Nephron (organoid): ENCODE measurements at regions not wholly inside any gene's neighbourhood (a gene's known extent, or its start where the extent isn't known, plus 50 kb on each side); places are given as distances from the start of the nearest gene placed in this dataset.
"Not testable (repeated sequence)": the region's sequence is repeated elsewhere in the genome, so short reads cannot be mapped to it uniquely, and the experiment has no call there.

Experiments
- H3K27ac Mint-ChIP-seq, 3 experiments: 2 replicates each; pipeline ENCODE4 v1.8.0; 2020; ENCODE audit warnings: mixed read lengths in 3 of 3, mild to moderate bottlenecking in 2 of 3, moderate library complexity in 1 of 3
- H3K27me3 Mint-ChIP-seq: 2 replicates; pipeline ENCODE4 v1.8.0; 2021; ENCODE audit warnings: low read depth, mild to moderate bottlenecking, moderate library complexity, mixed read lengths
- H3K36me3 Mint-ChIP-seq: 2 replicates; pipeline ENCODE4 v1.8.0; 2020; ENCODE audit warnings: low read depth, mixed read lengths
- H3K4me1 Mint-ChIP-seq: 2 replicates; pipeline ENCODE4 v1.8.0; 2020; ENCODE audit warnings: mixed read lengths
- H3K4me3 Mint-ChIP-seq, 3 experiments: 2 replicates each; pipeline ENCODE4 v1.8.0; 2020; ENCODE audit warnings: mild to moderate bottlenecking in 3 of 3, mixed read lengths in 3 of 3, moderate library complexity in 2 of 3
- H3K9me3 Mint-ChIP-seq: 2 replicates; pipeline ENCODE4 v1.8.0; 2020; ENCODE audit warnings: mixed read lengths
- TF ChIP-seq, protein P1 (sequence below), 3 experiments: fragments of 200-600 bp; sonication (generic); IDR thresholded peaks; one replicate each; pipeline ENCODE4 v1.5.0; 2021; ENCODE audit warnings: antibody characterized with exemption in 3 of 3; ENCODE audit not compliant: unreplicated experiment in 3 of 3

DNA sequence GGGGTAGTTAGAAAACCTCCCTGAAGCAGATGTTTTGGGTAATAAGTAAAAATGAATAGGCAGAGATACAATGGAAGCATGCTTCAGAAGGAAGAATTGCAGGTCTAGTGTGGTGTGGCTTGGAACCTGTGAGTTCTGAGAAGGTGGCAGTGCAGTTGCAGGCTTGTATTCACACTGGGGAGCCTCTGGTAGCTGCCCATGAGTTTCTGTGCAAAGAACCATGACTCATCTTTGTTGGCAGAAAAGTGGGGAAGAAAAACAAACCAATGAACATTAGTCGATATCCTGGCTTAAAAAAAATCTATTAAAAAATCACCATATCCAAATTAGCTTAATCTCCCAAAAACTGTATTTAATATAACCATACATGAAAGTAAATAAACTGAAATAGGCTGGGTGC lies 232.6 kb downstream of the FAT3 start:
- Mint-ChIP-seq H3K4me3 (no peak overlapping the region), H3K27ac (no peak overlapping the region), H3K4me1 (peaks cover 29% of the 10 kb centered on the region), H3K36me3 (no peaks in the 10 kb centered on the region), H3K27me3 (no peaks in the 10 kb centered on the region), H3K9me3 (no peaks in the 10 kb centered on the region)
- TF ChIP-seq, protein P1, sequence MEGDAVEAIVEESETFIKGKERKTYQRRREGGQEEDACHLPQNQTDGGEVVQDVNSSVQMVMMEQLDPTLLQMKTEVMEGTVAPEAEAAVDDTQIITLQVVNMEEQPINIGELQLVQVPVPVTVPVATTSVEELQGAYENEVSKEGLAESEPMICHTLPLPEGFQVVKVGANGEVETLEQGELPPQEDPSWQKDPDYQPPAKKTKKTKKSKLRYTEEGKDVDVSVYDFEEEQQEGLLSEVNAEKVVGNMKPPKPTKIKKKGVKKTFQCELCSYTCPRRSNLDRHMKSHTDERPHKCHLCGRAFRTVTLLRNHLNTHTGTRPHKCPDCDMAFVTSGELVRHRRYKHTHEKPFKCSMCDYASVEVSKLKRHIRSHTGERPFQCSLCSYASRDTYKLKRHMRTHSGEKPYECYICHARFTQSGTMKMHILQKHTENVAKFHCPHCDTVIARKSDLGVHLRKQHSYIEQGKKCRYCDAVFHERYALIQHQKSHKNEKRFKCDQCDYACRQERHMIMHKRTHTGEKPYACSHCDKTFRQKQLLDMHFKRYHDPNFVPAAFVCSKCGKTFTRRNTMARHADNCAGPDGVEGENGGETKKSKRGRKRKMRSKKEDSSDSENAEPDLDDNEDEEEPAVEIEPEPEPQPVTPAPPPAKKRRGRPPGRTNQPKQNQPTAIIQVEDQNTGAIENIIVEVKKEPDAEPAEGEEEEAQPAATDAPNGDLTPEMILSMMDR (IDR thresholded peaks at IDR 0.05; ENCODE audit: unreplicated experiment in 3 of 3), result no peak

DNA sequence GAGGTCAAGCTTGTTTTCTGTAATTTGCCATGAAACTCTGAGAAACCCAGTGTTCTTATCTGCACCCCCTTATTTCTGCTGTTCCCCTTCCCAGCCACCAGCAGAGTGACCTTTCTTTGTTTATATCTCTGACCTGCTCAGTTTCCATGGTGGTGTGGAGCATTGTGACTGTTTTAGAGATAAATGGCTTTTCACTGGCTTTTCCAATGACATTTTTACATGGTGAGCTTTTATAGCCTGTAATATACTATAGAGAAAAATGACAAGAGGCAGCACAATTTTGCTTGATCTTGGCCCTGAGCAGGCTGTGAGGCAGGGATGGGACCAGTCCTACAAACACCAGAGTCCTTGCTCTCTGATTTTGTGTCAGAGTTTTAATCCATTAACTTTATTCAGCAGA lies 233.9 kb downstream of the FAT3 start:
- Mint-ChIP-seq H3K4me3 (no peak overlapping the region), H3K4me1 (peaks cover 29% of the 10 kb centered on the region)

DNA sequence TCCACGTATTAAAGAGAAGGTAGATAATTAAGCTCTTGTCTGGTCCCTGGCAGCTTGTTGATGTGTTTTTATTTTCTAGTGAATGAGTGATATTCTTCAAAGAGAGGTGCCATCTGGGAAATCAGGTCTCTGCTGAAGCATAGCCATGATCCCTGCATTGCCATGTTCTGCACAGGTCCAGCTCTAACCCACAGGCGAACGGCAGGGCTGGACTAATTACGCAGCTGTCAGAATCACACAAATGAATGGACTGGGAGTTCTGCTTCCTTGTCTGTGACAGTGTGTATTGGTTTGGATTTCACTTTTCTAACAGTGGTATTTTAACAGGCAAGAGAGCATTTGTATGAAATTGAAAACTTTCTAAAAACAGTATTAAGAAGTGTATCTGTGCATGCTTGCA lies 235.6 kb downstream of the FAT3 start:
- no peaks in the 10 kb centered on the region for H3K9me3 Mint-ChIP-seq
- H3K4me1 Mint-ChIP-seq, result peaks cover 19% of the 10 kb centered on the region
- no peaks in the 10 kb centered on the region for H3K27me3 Mint-ChIP-seq
- H3K27ac Mint-ChIP-seq, result peak overlapping the region; percentile 3 to 24 (median 7)
- TF ChIP-seq, protein P1 (IDR thresholded peaks at IDR 0.05; ENCODE audit: unreplicated experiment in 3 of 3), result no peak
- no peaks in the 10 kb centered on the region for H3K36me3 Mint-ChIP-seq
- no peak overlapping the region for H3K4me3 Mint-ChIP-seq

More for the DNA sequence above, 233.9 kb downstream of the FAT3 start:
- Mint-ChIP-seq H3K27ac (no peak overlapping the region), H3K27me3 (no peaks in the 10 kb centered on the region), H3K9me3 (no peaks in the 10 kb centered on the region), H3K36me3 (no peaks in the 10 kb centered on the region)
- TF ChIP-seq, protein P1 (IDR thresholded peaks at IDR 0.05; ENCODE audit: unreplicated experiment in 3 of 3), result no peak

DNA sequence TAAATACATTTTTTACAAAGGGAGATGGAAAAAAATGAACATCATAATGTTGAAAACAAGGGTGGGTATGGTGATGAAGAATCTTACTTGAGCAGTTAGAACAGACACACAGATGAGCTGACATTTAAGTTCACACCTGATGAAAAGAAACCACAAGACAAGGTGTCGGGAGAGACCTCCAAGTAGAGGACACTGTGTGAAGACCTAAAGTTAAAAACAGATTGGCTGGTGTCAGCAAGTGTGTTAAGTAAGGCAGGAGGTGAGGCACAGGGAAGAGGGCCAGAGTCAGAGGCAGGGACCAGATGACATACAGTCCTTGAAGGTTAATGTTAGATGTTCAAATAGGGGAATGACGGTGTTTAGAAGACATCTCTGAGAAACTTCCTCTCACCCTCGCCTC lies 236.8 kb downstream of the FAT3 start:
- no peak overlapping the region for H3K27ac Mint-ChIP-seq
- H3K9me3 Mint-ChIP-seq, result no peaks in the 10 kb centered on the region
- no peak overlapping the region for H3K4me3 Mint-ChIP-seq
- peaks cover 15% of the 10 kb centered on the region for H3K4me1 Mint-ChIP-seq
- H3K36me3 Mint-ChIP-seq, result no peaks in the 10 kb centered on the region
- H3K27me3 Mint-ChIP-seq, result no peaks in the 10 kb centered on the region
- TF ChIP-seq, protein P1 (IDR thresholded peaks at IDR 0.05; ENCODE audit: unreplicated experiment in 3 of 3), result no peak

DNA sequence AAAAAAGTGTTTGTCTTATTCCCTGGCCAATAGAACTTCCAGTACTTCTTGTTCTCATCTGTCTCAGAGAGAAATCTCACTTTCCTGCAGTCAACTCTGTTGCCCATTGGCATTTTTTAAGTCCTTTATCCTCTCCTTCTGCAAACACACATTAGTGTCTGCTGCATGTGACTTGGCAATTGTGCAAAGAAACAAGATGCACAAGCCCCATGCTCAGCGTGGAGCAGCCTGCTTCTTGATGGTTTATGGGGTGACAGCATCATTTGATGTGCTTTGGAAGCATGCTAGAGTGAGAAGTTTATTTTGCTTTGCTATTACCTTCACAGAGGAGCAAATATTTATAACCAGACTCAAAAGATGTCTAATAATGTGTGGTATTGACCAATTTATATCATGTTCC lies 238.2 kb downstream of the FAT3 start:
- H3K9me3 Mint-ChIP-seq, result no peaks in the 10 kb centered on the region
- no peaks in the 10 kb centered on the region for H3K36me3 Mint-ChIP-seq
- H3K4me1 Mint-ChIP-seq, result peaks cover 15% of the 10 kb centered on the region
- TF ChIP-seq, protein P1 (IDR thresholded peaks at IDR 0.05; ENCODE audit: unreplicated experiment in 3 of 3), result no peak
- no peak overlapping the region for H3K4me3 Mint-ChIP-seq
- no peaks in the 10 kb centered on the region for H3K27me3 Mint-ChIP-seq
- no peak overlapping the region for H3K27ac Mint-ChIP-seq

DNA sequence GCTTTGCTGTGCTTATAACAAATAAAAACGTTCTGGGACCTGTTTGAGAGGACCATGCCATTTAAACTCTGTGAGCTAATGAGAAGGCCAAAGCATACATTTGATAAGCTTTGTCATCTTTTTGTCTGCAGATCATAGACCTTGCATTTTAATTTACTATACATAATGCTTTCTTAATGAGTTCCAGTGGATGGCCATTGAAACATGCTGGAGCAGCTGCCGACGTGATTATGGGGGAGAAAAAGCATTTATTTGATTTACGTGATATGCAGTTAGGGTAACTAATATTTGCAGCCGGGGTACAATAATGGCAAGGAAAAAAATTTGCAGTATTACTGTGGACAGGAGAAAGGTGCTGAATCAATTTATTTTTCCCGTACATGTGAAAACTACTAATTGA lies 240.2 kb downstream of the FAT3 start:
- Mint-ChIP-seq H3K4me1 (peaks cover 6% of the 10 kb centered on the region), H3K27me3 (no peaks in the 10 kb centered on the region), H3K27ac (no peak overlapping the region), H3K36me3 (no peaks in the 10 kb centered on the region), H3K9me3 (no peaks in the 10 kb centered on the region), H3K4me3 (no peak overlapping the region)
- TF ChIP-seq, protein P1 (IDR thresholded peaks at IDR 0.05; ENCODE audit: unreplicated experiment in 3 of 3), result no peak

DNA sequence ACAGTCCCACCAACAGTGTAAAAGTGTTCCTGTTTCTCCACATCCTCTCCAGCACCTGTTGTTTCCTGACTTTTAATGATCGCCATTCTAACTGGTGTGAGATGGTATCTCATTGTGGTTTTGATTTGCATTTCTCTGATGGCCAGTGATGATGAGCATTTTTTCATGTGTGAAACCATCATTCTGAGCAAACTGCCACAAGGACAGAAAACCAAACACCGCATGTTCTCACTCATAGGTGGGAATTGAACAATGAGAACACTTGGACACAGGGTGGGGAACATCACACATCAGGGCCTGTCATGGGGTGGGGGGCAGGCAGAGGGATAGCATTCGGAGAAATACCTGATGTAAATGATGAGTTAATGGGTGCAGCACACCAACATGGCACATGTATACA lies 240.8 kb downstream of the FAT3 start:
- H3K27me3 Mint-ChIP-seq, H3K4me3 Mint-ChIP-seq, H3K27ac Mint-ChIP-seq: not testable (repeated sequence)

More for the DNA sequence above, 240.8 kb downstream of the FAT3 start:
- H3K9me3 Mint-ChIP-seq, H3K4me1 Mint-ChIP-seq, H3K36me3 Mint-ChIP-seq: not testable (repeated sequence)
